ENCODE measurements at regions not wholly inside any gene's neighbourhood (a gene's known extent, or its start where the extent isn't known, plus 50 kb on each side); places are given as distances from the start of the nearest gene placed in this dataset.

GRCh38 chr9:95715868-95716435 is 159.5 kb upstream of the ERCC6L2 start:
- Histone ChIP-seq H2BK12ac (ENCODE audit: insufficient read length, low read depth, low read length) (no peak overlapping the region), H3K9ac (ENCODE audit: extremely low read depth, insufficient read length, low read length) (no peak overlapping the region), H3K18ac (ENCODE audit: insufficient read length, low read depth, low read length) (no peak overlapping the region), H2BK120ac (ENCODE audit: low read depth, low read length, poor library complexity, severe bottlenecking) (no peak overlapping the region), H4K20me1 (ENCODE audit: control insufficient read depth, insufficient read depth, insufficient read length) (no peaks in the 10 kb centered on the region), H3K14ac (ENCODE audit: insufficient read depth, low read length) (no peak overlapping the region), H4K5ac (ENCODE audit: insufficient read length, low read depth, low read length) (no peak overlapping the region), H2BK15ac (ENCODE audit: low read depth, low read length) (no peak overlapping the region), H3K9me3 (ENCODE audit: control insufficient read depth, low read depth, low read length) (no peaks in the 10 kb centered on the region), H3K23ac (ENCODE audit: insufficient read length, low read depth, low read length) (no peak overlapping the region), H2AFZ (ENCODE audit: low read length) (no peak overlapping the region), H3T11ph (ENCODE audit: low read length) (no peak overlapping the region), H3K4me1 (ENCODE audit: insufficient read depth, low read length) (no peaks in the 10 kb centered on the region), H4K91ac (ENCODE audit: insufficient read length, low read depth, low read length) (no peak overlapping the region), H3K23me2 (ENCODE audit: insufficient read length, low read depth, low read length, poor library complexity, severe bottlenecking) (no peaks in the 10 kb centered on the region), H3K56ac (ENCODE audit: insufficient read length, low read depth, low read length) (no peak overlapping the region), H3K79me2 (ENCODE audit: insufficient read depth, low read length) (no peaks in the 10 kb centered on the region), H4K8ac (replicated peaks; ENCODE audit: insufficient read length, low read depth, low read length) (no peak overlapping the region), H3K4ac (ENCODE audit: low read depth, low read length) (no peak overlapping the region), H2BK20ac (ENCODE audit: low read depth, low read length, poor library complexity, severe bottlenecking) (no peak overlapping the region), H2AK5ac (ENCODE audit: insufficient read length, low read length) (no peak overlapping the region), H2BK5ac (ENCODE audit: insufficient read length, low read length) (no peak overlapping the region), H3K27me3 (ENCODE audit: insufficient read depth, low read length) (no peaks in the 10 kb centered on the region), H3K79me1 (ENCODE audit: insufficient read depth, low read depth, low read length, poor library complexity, severe bottlenecking) (no peaks in the 10 kb centered on the region), H3K4me2 (ENCODE audit: insufficient read depth, insufficient read length, low read length) (no peak overlapping the region), H3K27ac (ENCODE audit: insufficient read length, low read depth, low read length) (no peak overlapping the region)
- Mint-ChIP-seq H3K27ac (no peak overlapping the region), H3K36me3 (ENCODE audit: insufficient read depth in 1 of 3, low read depth in 3 of 3) (peaks cover 4 to 6% (median 5%) of the 10 kb centered on the region in 3 experiments; a peak in 6 of 7 replicates), H3K27me3 (ENCODE audit: low read depth) (peaks cover 4% of the 10 kb centered on the region), H3K4me3 (no peak overlapping the region), H3K9me3 (peaks cover 5 to 16% of the 10 kb centered on the region in 2 experiments), H3K4me1 (no peaks in the 10 kb centered on the region; a peak in 1 of 4 replicates)
- no peak for TF ChIP-seq CTCF (conservative IDR thresholded peaks at IDR 0.05)
- DNase-seq: no peak
- no CpG with 5 or more reads among the region's 3 CpGs for WGBS (ENCODE audit: extremely low coverage, insufficient read length, low lambda C conversion rate)

All from H9 (cell line).